ENCODE measurements at regions not wholly inside any gene's neighbourhood (a gene's known extent, or its start where the extent isn't known, plus 50 kb on each side); places are given as distances from the start of the nearest gene placed in this dataset.

- TF ChIP-seq CTCF (IDR thresholded peaks at IDR 0.05 in 2 of 3, conservative IDR thresholded peaks at IDR 0.05 in 1 of 3; ENCODE audit: borderline replicate concordance in 1 of 3, insufficient read depth in 1 of 3, low read depth in 2 of 3, low read length in 2 of 3) = no peak
- TF ChIP-seq JUND (IDR thresholded peaks at IDR 0.05) = no peak
- TF ChIP-seq FOSL1 (IDR thresholded peaks at IDR 0.05; ENCODE audit: low read depth) = no peak
- no peak for TF ChIP-seq SP1 (IDR thresholded peaks at IDR 0.05; ENCODE audit: low read depth)
- TF ChIP-seq POLR2A (IDR thresholded peaks at IDR 0.05; ENCODE audit: borderline replicate concordance, extremely low read depth, insufficient read depth, insufficient read length) = no peak
- no peak for TF ChIP-seq ZNF274 (IDR thresholded peaks at IDR 0.05; ENCODE audit: low read depth, low read length)
- no peak for TF ChIP-seq POLR2AphosphoS5 (IDR thresholded peaks at IDR 0.05; ENCODE audit: low read depth, low read length)
- no peak for TF ChIP-seq CEBPB (IDR thresholded peaks at IDR 0.05; ENCODE audit: low read depth)
Observed at GRCh38 chr11:56890584-56891305, 98.0 kb upstream of the OR5AK2 start.

Data from HCT116 (cell line).